Adrenal gland (tissue), 5 donors: ENCODE measurements at regions not wholly inside any gene's neighbourhood (a gene's known extent, or its start where the extent isn't known, plus 50 kb on each side); places are given as distances from the start of the nearest gene placed in this dataset.

Source experiments
- CTCF ChIP-seq, 6 experiments: fragments of 450-650 bp in 4 of 6; fragments of 200-600 bp in 2 of 6; sonication (generic) in 1 of 6; IDR thresholded peaks; 1 replicate in 5 of 6; 2 replicates in 1 of 6; pipeline versions ENCODE4 v1.5.1 to v1.8.0; 2016 to 2021; ENCODE audit warnings: antibody characterized with exemption in 6 of 6, mild to moderate bottlenecking in 2 of 6, moderate library complexity in 1 of 6
- POLR2A ChIP-seq, 2 donors: fragments of 450-650 bp; IDR thresholded peaks; one replicate each; pipeline ENCODE4 v1.6.1; 2017; ENCODE audit warnings: antibody characterized with exemption in 2 of 2, mild to moderate bottlenecking in 2 of 2, moderate library complexity in 1 of 2
- donor health status: DM: no; HTN: no; CAD: no.

DNA sequence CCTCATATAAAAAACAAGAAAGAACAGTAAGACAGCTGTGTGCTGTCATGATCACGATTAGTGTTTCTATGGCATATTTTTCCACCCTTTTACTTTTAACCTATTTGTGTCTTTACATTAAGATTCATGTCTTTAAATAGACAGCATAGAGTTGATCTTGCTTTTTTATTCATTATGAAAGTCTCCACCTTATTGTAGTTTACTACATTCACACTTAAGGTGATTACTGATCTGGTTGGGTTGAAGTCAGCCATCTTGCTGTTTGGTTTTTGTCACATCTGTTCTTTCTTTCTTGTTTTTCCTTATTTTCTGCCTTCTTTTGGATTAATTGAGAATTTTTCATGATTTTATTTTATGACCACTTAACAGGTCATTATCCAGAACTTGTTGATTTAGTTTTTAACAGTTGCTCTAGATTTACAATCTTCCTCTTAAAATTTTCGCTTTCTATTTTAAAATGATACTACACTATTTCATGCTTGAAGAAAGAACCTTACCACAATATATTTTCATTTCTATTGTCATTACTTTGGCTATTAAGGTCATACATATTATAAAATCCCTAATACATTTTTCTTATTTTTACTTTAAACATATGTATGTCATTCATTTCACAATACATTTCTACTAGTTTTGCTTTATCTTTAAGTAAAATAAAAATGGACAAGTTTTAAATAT lies 292.5 kb downstream of the SH3GL2 start:
- TF ChIP-seq CTCF (IDR thresholded peaks at IDR 0.05): no peak
- TF ChIP-seq POLR2A (IDR thresholded peaks at IDR 0.05): no peak
